ENCODE measurements at regions not wholly inside any gene's neighbourhood (a gene's known extent, or its start where the extent isn't known, plus 50 kb on each side); places are given as distances from the start of the nearest gene placed in this dataset.

DNA sequence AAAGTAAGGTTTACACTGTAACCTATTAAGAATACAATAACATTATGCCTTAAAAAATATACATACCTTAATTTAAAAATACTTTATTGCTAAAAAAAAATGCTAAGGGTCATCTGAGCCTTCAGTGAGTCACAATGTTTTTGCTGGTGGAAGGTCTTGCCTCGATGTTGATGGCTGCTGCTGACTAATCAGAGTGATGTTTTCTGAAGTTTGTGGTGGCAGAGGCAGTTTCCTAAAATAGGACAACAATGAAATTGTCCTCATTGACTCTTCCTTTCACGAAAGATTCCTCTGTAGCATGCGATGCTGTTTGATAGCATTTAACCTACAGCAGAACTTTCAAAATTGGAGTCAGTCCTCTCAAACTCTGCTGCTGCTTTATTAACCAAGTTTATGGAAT is 97.6 kb downstream of the FAT3 start:
- DNase-seq: no peak

DNA sequence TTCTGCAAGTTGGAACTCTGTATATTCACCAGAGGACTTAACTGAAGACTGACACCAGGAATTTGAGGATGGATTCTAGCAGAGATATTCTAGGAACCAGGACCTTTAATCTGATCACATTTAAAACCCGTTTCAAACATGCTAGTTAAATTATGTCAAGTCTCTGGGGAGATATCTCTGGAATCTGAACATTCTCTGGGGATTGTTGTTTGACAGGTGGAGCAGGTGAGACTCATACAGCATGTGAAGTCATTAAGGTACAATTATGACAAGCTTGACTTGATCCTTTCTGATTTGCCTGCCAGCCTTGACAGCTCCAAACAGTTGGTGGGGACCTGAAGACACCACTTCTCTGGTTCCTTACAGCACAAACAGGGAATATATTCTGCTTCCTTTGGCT is 100.3 kb downstream of the FAT3 start:
- DNase-seq: no peak

DNA sequence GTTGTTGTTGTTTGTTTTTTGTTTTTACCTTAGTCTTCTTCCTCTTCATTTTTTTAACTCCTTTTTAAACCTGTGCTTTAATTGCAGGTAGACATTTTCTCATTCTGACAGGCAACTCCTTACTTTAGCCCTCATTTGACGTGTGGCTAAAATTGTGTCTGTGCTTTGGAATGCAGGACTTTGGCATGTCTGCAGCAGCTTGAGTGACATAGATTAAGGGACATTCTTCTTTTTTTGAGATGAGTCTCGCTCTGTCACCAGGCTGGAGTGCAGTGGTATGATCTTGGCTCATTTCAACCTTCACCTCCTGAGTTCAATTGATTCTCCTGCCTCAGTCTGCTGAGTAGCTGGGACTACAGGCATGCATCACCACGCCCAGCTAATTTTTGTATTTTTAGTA is 100.8 kb downstream of the FAT3 start:
- DNase-seq: no peak

DNA sequence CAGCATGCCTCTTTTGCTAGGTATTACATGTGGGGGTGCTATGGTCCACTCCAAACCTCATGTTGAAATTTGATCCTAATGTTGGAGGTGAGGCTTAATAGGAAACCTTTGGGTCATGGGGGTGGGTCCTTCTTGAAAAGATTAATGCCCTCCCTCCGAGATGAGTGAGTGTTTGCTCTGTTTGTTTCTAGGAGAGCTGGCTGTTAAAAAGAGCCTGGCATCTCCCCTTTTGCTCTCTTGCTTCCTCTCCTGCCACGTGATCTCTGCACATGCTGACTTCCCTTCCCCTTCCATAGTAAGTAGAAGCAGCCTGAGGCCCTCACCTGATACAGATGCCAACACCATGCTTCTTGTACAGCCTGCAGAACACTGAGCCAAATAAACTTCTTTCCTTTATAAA is 104.5 kb downstream of the FAT3 start:
- DNase-seq: no peak

DNA sequence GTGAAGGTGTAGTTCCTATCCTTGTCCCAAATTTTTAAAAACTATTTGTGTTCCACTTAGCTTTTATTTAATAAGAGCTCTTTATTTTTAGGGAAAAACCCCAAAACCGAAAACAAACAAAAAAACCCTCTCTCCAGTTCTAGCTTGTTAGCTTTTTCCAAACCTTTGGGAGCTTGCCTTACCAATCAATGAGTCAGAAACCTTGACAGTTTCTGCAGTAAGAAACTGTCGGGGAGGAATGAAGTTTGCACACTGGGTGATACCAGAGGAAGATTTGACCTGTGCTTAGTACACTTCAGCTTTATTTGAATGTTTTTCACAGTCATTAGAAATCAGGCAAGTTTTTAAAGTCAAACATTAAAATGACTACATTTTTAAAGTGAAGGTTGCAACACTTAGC is 105.0 kb downstream of the FAT3 start:
- no peak for DNase-seq

DNA sequence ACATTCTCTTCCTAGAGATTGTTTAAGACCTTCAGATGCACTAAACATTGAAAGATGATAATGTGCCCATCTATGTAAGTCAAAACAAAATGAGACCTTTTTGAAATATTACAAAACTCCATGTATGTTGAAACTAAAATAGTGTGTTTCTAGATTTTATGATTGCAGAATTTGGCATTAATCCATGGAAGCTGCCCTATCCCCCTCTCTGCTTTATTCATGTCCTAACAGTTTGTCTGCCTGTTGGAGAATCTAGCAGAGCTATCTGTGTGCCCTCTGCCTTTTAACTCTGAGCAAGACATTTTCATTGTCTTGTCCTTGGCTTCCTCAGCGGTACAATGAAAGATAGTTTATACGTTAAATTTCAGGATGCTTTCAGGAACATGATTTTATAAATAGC is 105.5 kb downstream of the FAT3 start:
- no peak for DNase-seq

DNA sequence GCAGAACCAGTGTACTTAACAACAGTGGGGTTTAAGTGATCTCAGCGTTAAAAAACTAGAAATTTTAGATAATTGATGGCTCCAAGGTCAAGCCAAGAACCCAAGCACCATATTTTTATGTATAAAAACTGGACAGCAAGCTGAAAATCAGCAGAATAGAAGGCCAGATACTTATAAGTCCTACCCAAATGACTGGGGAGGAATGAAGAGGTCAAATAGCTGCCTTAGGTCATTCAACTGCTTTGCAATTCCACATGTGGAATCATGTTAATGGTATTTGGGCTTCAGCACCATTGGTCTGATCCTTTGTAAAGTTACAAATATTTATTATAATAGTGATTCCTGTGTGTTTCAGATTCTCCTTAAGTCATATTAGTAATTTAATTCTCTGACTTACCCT is 108.4 kb downstream of the FAT3 start:
- DNase-seq: no peak

DNA sequence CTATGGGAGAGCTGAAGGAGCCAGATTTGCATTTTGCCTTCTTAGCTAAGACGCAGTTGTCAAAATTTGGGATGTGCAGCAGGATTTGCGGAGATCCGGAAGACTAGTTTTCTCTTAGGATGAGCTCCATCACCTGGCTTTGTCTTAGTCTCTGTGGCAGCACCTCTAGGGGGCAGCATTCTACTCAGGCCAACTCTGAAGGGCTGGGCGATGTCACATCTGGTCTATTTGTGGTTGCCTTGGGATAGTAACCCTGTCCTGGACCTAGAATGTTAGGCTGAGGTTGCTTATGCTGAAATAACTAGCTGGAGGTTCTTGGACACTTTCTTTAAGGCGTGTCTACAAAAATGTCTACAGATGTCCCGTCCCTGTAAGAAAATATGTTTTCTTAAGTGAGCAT is 116.2 kb downstream of the FAT3 start:
- no peak for DNase-seq

DNA sequence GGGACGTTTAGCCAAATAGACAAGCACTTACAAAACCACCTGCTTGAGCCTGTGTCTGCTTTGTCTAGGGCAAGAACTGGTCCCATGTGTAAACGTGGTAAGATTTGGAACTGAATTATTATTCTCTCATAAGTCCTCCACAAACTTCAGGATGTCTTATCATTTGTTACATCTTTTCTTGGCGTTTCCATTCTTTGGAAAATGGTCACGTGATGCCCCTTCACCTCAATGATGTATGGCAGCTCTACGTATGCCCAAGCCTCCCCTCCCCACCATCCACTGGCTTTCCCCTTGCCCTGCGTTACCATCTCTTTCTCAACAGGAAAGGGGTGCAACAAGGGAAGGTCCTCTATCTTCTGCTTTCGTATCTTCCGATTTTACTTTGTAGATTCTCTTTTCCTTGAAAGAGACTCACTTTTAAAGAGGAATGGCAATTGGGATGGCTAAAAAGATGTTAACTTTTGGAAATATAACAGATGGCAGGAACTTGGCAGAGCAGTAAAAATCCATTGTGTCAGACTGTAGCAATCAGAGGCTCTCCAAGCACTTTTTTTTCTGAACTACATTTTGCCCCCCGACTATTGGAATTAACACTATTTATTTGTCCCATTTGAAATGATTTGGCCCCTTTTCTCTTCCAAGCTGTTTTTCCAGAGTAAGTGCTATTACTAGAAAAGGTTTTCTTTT is 117.6 kb downstream of the FAT3 start:
- no peak for DNase-seq

DNA sequence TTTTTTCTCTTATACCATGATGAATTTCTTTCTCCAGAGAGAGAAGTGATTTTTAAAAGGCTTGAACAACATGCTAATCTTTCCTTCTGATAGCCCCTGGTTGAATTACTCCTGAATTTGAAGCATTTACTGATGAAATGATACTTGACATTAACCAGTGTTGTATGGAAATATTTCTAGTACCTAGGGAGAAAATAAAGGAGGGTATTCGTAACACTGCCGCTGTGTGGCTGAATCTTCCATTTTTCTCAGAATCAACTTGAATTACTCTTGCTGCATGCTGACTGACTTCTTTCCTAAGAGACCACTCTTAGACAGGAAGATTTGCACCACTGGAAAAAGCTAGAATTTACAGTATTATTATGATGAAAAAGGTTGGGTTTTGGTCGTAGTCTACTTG is 118.3 kb downstream of the FAT3 start:
- no peak for DNase-seq

DNA sequence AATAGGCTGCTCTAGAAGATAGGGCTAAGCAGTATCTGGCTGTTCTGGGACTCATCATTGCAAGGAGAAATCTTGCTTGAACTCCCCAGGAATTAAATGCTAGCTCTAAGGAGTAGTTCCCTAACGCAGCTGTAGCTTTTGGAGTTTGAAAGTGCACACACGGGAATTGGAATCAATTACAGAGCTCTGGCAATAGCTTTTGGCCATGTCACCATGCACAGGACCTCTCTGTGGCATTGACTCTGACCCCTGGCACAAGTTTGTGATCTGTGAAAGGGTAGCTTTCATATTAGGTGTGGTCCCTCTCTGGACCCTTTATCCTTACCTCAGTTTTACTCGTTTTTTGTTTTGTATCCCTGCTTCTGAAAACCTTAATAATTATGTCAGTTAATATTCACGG is 121.6 kb downstream of the FAT3 start:
- no peak for DNase-seq

DNA sequence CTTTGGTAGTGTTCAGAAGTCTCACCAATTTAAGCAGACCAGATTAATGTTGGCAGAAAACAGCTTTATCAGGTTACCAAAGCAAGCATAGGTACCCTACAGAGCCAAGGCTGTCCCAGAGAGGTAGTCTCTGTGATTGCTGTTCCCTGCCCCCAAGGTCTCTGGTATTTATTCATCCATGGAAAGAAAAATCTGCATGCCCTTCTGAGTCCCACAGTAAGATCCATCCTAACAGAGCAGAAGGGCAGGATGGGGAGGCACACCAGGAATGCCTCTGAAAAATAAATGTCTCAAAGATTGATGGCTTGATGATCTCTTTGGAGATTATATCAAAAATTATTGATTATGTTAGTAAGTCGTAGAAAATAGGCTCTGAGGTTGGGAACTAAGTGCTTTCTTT is 122.8 kb downstream of the FAT3 start:
- no peak for DNase-seq

DNA sequence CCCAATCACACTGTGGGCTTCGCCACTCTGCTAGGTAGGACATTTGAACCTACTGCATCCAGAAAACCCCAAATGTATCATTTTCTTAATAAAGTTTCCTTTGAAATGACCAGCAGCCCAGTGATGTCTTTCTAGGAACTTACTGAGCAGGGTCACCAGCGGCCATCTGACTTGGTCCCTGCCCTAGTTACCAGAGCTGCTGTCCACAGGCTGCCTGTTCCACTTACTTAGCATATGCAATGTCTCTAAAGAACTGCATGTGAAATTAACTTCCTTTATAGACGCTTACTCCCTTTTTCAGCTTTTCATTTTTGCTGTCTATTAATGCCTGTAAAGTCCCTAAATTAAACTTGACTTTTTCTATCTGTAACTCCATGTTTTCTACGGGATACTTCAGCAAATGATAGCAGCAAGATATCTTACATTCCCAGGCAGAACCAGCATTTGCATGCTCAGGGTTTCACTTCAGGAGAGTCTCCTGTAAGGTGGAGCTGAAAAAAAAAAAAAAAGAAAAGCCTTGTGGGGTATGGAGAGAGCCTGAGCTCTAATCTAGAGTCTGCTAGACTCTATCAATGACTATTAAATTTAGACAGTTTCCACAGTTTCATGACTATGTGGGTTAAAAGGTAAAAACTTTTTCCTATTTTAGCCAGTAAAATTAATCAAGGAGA is 125.0 kb downstream of the FAT3 start:
- no peak for DNase-seq

DNA sequence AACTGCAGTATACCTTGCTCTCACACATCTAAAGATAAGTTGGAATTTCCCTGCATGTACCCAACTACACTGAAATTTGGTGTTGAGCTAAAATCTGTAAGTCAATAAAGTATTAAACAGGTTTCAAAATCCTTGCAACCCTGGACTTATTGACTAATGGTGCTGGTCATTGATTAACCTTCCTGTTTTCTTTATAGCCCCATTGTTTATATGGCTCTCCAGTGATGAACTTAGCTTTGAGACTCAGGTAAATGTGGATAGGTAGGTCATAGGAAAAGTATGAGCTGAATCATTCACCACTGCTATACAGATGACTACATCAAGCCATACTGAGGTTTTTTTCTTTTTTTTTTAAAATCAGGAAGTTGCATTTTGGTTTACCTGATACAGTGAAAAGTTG is 132.7 kb downstream of the FAT3 start:
- DNase-seq: no peak

DNA sequence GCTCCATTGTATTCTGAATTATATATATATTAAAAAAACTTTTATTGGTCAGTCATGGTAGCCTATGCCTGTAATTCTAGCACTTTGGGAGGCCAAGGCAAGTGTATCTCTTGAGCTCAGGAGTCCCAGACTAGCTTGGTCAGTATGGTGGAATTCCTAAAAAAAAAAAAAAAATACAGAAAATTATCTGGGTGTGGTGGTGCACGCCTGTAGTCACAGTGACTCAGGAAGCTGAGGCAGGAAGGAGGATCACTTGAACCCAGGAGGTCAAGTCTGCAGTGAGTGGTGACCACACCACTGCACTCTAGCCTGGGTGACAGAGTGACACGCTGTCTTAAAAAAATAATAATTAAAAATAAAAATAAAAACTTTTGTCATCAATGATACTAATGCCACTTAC is 133.2 kb downstream of the FAT3 start:
- no peak for DNase-seq

DNA sequence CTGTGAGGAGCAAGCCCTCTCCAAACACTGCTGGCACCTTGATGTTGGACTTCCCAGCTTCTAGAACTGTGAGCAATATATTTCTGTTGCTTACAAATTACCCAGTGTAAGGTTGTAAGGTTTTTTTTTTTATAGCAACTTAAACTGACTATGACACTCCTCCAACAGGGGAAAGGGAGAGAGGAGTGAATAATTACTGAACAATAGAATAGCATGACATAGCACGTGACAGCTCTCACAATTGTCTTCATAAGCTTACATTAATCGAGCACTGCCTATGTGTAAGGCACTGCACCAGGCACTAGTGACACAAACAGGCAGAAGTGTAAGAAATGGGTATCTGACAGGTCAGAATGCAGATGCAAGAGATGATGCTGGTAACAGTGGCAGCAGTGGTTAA is 136.9 kb downstream of the FAT3 start:
- DNase-seq: no peak

DNA sequence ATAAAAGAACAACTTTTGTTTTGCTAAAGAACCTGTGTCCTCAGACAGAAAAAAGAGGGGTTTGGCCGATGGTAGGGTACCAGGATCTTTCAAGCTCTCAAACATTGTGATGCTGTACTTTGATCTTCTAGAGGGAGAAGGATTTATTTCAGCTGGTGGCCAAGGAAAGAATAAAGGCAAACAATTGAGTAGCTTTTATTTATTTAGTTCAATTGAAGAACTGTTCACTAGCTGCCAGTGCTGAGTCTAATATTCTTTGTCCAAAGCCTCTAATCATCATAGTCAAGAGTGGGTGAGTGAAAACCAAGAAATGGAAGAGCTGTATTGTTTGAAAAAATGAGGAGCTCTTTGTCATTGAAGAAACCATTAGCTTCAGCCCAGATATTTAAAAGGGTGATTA is 138.4 kb downstream of the FAT3 start:
- DNase-seq: no peak

DNA sequence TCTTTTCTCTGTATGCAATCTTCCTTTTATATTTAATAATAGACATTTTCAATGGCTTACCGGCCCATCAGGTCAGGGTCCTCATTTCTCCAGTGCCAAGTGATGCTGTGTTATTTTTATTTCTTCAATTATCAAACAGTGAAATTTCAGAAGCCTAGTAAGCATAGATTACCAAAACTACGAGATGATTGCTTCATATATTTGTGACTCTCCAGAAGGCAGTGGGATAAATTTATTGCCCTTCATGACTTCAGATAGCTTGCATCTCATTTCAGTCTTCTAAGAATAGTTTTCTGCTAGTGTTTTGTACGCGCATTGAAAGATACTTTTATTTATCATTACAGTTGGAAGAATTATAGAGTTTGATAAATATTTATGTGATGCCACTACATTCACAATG is 139.6 kb downstream of the FAT3 start:
- no peak for DNase-seq

DNA sequence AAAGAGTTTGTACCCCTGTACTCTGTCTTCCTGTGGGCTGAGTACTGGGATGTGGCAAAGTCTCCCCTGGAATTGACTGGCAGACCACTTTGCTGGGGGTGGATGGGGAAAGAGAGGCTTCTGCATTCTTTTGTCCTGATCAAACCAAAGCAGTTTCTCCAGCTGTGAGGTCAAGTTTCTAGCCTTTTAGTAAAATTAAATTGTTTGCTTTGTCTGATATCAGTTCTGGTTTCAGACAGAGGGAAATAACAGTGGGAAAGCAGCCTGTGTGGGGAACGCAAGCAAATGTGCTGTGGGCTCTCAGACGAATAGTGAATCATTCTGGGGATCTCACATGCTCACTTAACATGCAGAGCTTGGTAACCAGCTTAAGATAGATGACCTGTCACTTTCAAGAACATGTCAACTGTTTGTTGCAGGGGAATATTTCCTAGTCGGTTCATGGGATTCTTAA is 151.6 kb downstream of the FAT3 start:
- peak; percentile 6 for DNase-seq

DNA sequence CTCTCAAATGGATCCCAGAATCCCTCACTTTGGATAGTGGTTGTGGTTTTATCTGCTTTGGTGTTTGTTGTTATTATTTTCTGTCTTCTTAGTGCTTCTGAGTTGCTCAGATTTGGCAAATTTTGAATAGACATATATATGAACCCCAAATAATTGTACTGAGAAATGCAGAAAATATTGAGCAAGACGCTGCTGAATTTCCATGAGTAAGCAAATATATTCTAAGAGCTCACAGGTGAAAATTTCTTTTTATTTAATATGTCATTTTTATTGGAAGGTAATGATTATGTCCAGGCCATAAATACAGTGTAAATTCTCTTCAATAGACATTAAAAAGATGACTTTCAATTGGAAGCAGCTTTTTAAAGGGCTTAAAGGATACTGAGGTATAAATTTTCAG is 152.1 kb downstream of the FAT3 start:
- no peak for DNase-seq

DNA sequence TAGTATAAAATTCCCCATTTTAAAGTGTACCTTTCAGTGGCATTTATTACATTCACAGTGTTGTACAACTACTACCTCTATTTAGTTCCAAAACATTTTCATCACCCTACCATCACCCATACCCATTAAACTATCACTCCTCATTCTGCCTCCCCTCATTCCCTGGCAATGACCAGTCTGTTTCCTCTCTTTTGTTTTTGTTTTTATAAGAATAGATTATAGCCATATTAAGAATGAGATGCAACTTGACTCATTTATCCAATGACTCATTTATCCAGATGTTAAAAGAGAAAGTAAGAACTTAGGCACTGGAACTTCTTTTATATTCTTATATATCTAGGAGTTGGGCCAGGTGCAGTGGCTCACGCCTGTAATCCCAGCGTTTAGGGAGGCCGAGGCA is 156.3 kb downstream of the FAT3 start:
- no peak for DNase-seq

DNA sequence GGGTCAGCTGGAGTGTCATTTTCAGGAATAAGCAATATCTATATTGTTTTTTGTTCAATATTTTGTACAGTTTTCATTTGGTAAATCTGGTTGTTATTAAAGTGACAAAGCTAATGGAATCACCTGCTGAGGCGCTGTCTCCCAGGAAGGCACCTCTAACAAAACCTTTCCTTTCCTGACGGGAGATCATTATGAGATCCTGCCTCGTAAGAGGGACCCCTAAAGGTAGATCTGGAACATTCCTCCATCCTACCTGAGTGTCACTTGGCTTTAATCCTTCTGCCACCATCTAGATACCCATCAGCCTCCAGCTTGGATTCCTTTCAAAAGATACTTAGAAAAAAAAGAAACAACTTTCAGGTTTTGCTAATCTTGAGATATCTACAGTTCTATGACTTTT is 157.7 kb downstream of the FAT3 start:
- DNase-seq: no peak

DNA sequence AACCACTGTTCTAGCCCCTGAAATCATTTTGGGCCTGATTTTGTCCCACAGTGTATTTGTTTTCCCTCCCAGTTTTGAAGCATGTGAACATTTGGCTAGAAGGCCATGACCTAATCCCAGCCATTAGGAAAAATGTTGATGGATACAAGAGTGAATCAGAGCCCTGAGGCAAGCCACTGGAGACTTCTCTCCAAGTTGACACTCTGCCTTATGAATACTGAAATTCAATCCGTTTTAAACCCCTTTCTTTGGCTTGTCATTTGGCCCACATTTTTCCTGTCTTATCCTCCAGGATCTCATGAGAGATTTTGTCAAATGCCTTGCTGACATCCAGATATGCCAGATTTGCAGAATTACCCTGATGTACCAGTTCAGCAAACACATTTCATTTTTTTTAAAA is 158.8 kb downstream of the FAT3 start:
- no peak for DNase-seq

DNA sequence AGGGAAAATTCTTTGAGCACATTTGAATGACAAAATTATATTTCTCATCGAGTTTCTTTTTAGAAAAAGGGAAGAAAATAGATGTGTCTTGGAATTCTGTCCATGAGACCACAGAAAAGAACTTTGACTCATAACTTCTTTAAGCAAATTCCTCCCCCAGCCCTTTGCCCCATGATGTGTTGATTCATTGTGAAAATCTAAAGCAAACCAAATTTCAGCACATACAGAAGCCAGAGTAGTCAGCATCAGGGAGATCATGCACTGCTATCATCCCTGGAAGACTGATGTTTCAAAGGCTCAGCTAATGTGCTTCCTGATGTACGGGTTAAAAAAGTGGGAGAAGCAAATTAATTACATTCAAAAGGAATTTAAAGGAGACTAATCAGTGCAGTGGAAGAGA is 159.7 kb downstream of the FAT3 start:
- DNase-seq: no peak

DNA sequence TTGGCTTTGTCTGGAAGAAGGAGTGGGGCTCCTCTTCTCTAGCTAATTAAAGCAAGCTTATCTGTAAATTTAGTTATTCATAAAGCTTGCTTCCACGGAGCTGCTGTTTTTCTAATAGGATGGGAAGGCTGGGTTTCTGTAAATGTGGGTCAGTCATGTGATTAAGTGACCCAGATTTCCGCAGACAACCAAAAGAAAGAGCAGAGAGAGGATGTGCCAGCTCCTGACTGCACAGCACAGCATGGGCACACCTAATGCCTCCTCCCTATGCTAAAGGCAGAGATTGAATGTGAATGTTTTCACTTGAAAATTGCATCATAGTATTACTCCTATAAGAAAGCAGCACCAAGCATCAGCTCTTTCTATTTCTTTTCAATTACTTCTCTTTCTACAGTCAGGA is 160.2 kb downstream of the FAT3 start:
- DNase-seq: no peak
